SK-N-SH treated with all-trans-retinoic acid at 6 μM for 48 hours (cell line): ENCODE measurements at regions not wholly inside any gene's neighbourhood (a gene's known extent, or its start where the extent isn't known, plus 50 kb on each side); places are given as distances from the start of the nearest gene placed in this dataset.

Source experiments
- ATAC-seq: fragments of 200-7000 bp; cut with Tn5 transposase; 3 replicates; pipeline ENCODE4 v1.9.1; 2020; ENCODE audit warnings: mild to moderate bottlenecking, moderate library complexity
- ARNTL ChIP-seq: fragments of 450-650 bp; formaldehyde crosslinking; IDR thresholded peaks from 2 replicates; pipeline ENCODE4 v1.5.0; 2020; ENCODE audit warnings: low read depth, mild to moderate bottlenecking, moderate library complexity, borderline replicate concordance
- BACH2 ChIP-seq: fragments of 250-450 bp; sonication (Bioruptor Pico); IDR thresholded peaks from 2 replicates; pipeline ENCODE4 v1.9.0; 2021; ENCODE audit warnings: mild to moderate bottlenecking, borderline replicate concordance
- CSDC2 ChIP-seq: fragments of 250-450 bp; sonication (Bioruptor Pico); IDR thresholded peaks from 2 replicates; pipeline ENCODE4 v1.5.0; 2020; ENCODE audit warnings: mild to moderate bottlenecking, moderate library complexity
- ESRRG ChIP-seq: fragments of 250-450 bp; sonication (Bioruptor Pico); IDR thresholded peaks from 2 replicates; pipeline ENCODE4 v1.6.1; 2021; ENCODE audit warnings: mild to moderate bottlenecking
- GLIS3 ChIP-seq: fragments of 250-450 bp; sonication (Bioruptor Pico); IDR thresholded peaks from 2 replicates; pipeline ENCODE4 v1.5.0; 2020; ENCODE audit warnings: mild to moderate bottlenecking, moderate library complexity
- ISL1 ChIP-seq: fragments of 250-450 bp; sonication (Bioruptor Pico); IDR thresholded peaks from 2 replicates; pipeline ENCODE4 v2.1.2; 2022; ENCODE audit warnings: mild to moderate bottlenecking, moderate library complexity
- PATZ1 ChIP-seq: fragments of 250-450 bp; sonication (Bioruptor Pico); IDR thresholded peaks from 2 replicates; pipeline ENCODE4 v1.8.0; 2020; ENCODE audit warnings: mild to moderate bottlenecking, moderate library complexity, borderline replicate concordance
- PPARA ChIP-seq: fragments of 250-450 bp; sonication (Bioruptor Pico); IDR thresholded peaks from 2 replicates; pipeline ENCODE4 v1.5.0; 2020; ENCODE audit warnings: mild to moderate bottlenecking, borderline replicate concordance
- RARB ChIP-seq: fragments of 250-450 bp; sonication (Bioruptor Pico); IDR thresholded peaks from 2 replicates; pipeline ENCODE4 v1.8.0; 2021; ENCODE audit warnings: mild to moderate bottlenecking, moderate library complexity
- TCF4 ChIP-seq: fragments of 250-450 bp; sonication (Bioruptor Pico); IDR thresholded peaks from 2 replicates; pipeline ENCODE4 v1.8.0; 2021; ENCODE audit warnings: mild to moderate bottlenecking, moderate library complexity, borderline replicate concordance
- TOX ChIP-seq: fragments of 250-450 bp; sonication (Bioruptor Pico); IDR thresholded peaks from 2 replicates; pipeline ENCODE4 v1.8.0; 2021; ENCODE audit warnings: mild to moderate bottlenecking, moderate library complexity, borderline replicate concordance
- ZFP3 ChIP-seq: fragments of 250-450 bp; sonication (Bioruptor Pico); IDR thresholded peaks from 2 replicates; pipeline ENCODE4 v1.5.0; 2020; ENCODE audit warnings: mild to moderate bottlenecking, moderate library complexity
- ZFP30 ChIP-seq: fragments of 450-650 bp; formaldehyde crosslinking; IDR thresholded peaks from 2 replicates; pipeline ENCODE4 v1.5.0; 2022; ENCODE audit warnings: mild to moderate bottlenecking, moderate library complexity
- ZNF565 ChIP-seq: fragments of 450-650 bp; formaldehyde crosslinking; conservative IDR thresholded peaks from 2 replicates; pipeline ENCODE4 v1.5.0; 2020; ENCODE audit warnings: low read depth, mild to moderate bottlenecking, moderate library complexity
- ZNF70 ChIP-seq: fragments of 450-650 bp; formaldehyde crosslinking; IDR thresholded peaks from 2 replicates; pipeline ENCODE4 v1.5.0; 2020; ENCODE audit warnings: mild to moderate bottlenecking, moderate library complexity
- TF ChIP-seq, protein P1 (sequence below): fragments of 250-450 bp; sonication (Bioruptor Pico); IDR thresholded peaks from 2 replicates; pipeline ENCODE4 v1.8.0; 2021; ENCODE audit warnings: low read depth, mild to moderate bottlenecking, moderate library complexity, borderline replicate concordance
- TF ChIP-seq, protein P2 (sequence below): fragments of 250-450 bp; sonication (Bioruptor Pico); IDR thresholded peaks from 2 replicates; pipeline ENCODE4 v1.5.0; 2020; ENCODE audit warnings: mild to moderate bottlenecking, moderate library complexity
- TF ChIP-seq, protein P3 (sequence below): fragments of 250-450 bp; sonication (Bioruptor Pico); IDR thresholded peaks from 2 replicates; pipeline ENCODE4 v1.5.1; 2020; ENCODE audit warnings: low read depth, mild to moderate bottlenecking, moderate library complexity

DNA sequence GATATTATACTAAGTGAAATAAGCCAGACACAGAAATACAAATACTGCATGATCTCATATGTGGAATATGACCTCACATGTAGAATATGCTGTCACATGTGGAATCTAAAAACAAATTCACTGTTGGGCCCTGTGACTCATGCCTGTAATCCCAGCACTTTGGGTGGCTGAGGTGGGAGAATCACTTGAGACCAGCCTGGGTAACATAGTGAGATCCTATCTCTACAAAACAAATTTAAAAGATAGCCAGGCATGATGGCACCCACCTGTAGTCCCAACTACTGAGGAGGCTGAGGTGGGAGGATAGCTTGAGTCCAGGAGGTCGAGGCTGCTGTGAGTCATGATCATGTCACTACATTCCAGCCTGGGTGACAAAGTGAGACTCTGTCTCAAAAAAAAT is 160.3 kb downstream of the PTEN start:
- no peak for ATAC-seq
- TF ChIP-seq ARNTL (CRISPR knock-in tag) (no peak), BACH2 (CRISPR knock-in tag) (no peak), GLIS3 (CRISPR knock-in tag) (no peak), ZFP30 (CRISPR knock-in tag) (no peak), ESRRG (CRISPR knock-in tag) (no peak), ZFP3 (CRISPR knock-in tag) (no peak), CSDC2 (CRISPR knock-in tag) (no peak), TOX (no peak), ZNF70 (CRISPR knock-in tag) (no peak), TCF4 (CRISPR knock-in tag) (no peak), PPARA (no peak), RARB (CRISPR knock-in tag) (no peak), ZNF565 (CRISPR knock-in tag) (no peak)
- TF ChIP-seq, protein P1, sequence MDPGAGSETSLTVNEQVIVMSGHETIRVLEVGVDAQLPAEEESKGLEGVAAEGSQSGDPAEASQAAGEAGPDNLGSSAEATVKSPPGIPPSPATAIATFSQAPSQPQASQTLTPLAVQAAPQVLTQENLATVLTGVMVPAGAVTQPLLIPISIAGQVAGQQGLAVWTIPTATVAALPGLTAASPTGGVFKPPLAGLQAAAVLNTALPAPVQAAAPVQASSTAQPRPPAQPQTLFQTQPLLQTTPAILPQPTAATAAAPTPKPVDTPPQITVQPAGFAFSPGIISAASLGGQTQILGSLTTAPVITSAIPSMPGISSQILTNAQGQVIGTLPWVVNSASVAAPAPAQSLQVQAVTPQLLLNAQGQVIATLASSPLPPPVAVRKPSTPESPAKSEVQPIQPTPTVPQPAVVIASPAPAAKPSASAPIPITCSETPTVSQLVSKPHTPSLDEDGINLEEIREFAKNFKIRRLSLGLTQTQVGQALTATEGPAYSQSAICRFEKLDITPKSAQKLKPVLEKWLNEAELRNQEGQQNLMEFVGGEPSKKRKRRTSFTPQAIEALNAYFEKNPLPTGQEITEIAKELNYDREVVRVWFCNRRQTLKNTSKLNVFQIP (CRISPR knock-in tag) = no peak
- TF ChIP-seq, protein P2, sequence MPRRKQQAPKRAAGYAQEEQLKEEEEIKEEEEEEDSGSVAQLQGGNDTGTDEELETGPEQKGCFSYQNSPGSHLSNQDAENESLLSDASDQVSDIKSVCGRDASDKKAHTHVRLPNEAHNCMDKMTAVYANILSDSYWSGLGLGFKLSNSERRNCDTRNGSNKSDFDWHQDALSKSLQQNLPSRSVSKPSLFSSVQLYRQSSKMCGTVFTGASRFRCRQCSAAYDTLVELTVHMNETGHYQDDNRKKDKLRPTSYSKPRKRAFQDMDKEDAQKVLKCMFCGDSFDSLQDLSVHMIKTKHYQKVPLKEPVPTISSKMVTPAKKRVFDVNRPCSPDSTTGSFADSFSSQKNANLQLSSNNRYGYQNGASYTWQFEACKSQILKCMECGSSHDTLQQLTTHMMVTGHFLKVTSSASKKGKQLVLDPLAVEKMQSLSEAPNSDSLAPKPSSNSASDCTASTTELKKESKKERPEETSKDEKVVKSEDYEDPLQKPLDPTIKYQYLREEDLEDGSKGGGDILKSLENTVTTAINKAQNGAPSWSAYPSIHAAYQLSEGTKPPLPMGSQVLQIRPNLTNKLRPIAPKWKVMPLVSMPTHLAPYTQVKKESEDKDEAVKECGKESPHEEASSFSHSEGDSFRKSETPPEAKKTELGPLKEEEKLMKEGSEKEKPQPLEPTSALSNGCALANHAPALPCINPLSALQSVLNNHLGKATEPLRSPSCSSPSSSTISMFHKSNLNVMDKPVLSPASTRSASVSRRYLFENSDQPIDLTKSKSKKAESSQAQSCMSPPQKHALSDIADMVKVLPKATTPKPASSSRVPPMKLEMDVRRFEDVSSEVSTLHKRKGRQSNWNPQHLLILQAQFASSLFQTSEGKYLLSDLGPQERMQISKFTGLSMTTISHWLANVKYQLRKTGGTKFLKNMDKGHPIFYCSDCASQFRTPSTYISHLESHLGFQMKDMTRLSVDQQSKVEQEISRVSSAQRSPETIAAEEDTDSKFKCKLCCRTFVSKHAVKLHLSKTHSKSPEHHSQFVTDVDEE = no peak
- TF ChIP-seq, protein P3, sequence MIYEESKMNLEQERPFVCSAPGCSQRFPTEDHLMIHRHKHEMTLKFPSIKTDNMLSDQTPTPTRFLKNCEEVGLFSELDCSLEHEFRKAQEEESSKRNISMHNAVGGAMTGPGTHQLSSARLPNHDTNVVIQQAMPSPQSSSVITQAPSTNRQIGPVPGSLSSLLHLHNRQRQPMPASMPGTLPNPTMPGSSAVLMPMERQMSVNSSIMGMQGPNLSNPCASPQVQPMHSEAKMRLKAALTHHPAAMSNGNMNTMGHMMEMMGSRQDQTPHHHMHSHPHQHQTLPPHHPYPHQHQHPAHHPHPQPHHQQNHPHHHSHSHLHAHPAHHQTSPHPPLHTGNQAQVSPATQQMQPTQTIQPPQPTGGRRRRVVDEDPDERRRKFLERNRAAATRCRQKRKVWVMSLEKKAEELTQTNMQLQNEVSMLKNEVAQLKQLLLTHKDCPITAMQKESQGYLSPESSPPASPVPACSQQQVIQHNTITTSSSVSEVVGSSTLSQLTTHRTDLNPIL = no peak
- TF ChIP-seq, all 23 proteins: peak for 0

DNA sequence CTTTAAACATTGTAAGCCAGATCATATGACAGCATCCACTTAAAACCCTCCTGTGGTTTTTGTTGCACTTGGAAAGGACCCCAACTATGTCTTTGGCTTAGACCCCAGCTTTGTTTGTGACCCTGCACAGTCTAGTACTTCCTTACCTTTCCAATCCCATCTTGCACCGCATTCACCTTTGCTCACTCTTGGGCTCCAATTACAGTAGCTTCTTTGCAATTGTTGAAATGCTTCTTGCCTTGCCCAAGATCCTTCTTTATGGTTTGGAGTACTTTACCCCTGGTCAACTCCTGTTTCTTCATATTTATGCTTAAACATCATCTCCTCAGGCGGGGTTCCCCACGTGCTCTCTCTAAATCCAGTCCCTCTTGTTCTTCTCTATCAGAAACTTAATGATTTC is 162.6 kb downstream of the PTEN start:
- TF ChIP-seq, protein P3 = no peak
- TF ChIP-seq PPARA = no peak
- TF ChIP-seq PATZ1 = no peak
- no peak for TF ChIP-seq ZNF565 (CRISPR knock-in tag)
- TF ChIP-seq ISL1 (CRISPR knock-in tag) = no peak
- TF ChIP-seq, protein P2 = no peak
- no peak for TF ChIP-seq CSDC2 (CRISPR knock-in tag)
- ATAC-seq = no peak

DNA sequence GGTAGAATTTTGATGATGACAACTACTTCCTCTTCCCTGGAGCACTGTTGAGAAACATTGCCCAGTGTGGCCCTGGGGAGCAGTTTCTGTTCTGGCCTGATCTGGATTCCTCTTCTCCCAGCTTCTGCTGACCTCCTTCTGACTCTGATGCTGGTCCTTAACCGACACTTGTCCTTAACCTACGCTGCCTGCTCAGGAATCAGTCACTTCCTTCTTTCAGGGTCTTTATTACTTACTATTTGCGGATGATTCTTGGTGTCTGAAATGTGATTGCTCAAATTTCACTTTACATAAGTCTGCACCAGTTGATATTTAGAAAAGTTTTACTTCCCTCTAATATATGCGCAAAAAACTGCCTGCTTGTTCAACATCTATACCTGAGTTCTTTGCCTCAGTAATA is 164.1 kb downstream of the PTEN start:
- TF ChIP-seq ISL1 (CRISPR knock-in tag) = no peak
- TF ChIP-seq, all 23 proteins: peak for 0
- no peak for ATAC-seq
